ENCODE measurements at regions not wholly inside any gene's neighbourhood (a gene's known extent, or its start where the extent isn't known, plus 50 kb on each side); places are given as distances from the start of the nearest gene placed in this dataset.
A peak's percentile ranks its signal among the peaks of the same experiment; 100 is the strongest.
"Not testable (repeated sequence)": the region's sequence is repeated elsewhere in the genome, so short reads cannot be mapped to it uniquely, and the experiment has no call there.

DNA sequence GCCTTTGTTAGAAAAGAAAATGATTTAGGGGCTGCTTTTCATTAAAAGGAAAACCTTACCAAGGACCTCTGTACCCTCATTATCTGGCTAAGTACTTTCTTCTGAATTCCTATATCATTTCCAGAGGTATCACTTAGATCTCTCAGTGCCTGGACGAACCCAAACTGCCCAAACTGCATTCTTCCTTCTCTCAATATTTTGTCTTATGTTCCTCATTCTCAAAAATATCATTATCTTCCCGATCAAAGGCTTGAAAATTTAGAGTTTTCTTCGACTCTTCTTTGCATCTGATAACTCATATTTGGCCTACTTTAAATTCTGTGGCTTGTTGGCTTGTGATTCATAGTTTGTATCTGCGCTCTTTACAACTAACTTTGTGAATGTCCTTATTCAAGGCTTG, 136.7 kb upstream of the TAF11L2 start:
- intact Hi-C loops (cut with DNase I): no loop called here
- no peak for DNase-seq (ENCODE audit: low spot score)

- intact Hi-C loops (cut with DNase I): no loop called here
- no peak for DNase-seq (ENCODE audit: low spot score)
Observed at GRCh38 chr5:17364987-17365810, 132.8 kb upstream of the TAF11L2 start.

DNA sequence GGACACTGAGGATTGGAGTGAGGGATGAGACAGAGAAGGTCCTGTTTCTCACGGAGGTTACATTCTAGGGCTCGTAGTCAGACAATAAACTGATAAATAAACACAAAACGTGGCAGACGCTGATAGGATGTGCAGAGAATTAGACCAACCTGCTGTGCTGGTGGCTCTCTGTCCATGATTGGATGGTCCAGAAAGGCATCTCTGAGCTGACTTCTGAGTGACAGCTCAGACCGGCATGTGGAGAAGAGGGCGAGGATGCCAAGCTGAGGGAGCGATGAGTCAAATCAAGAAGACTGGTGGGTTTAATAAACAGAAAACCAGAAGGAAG, 132.3 kb upstream of the TAF11L2 start:
- DNase-seq (ENCODE audit: low spot score): no peak
- intact Hi-C loops (cut with DNase I): no loop called here

- no peak for DNase-seq (ENCODE audit: low spot score)
- intact Hi-C loops (cut with DNase I): no loop called here
Observed at GRCh38 chr5:17367256-17367840, 130.7 kb upstream of the TAF11L2 start.

DNA sequence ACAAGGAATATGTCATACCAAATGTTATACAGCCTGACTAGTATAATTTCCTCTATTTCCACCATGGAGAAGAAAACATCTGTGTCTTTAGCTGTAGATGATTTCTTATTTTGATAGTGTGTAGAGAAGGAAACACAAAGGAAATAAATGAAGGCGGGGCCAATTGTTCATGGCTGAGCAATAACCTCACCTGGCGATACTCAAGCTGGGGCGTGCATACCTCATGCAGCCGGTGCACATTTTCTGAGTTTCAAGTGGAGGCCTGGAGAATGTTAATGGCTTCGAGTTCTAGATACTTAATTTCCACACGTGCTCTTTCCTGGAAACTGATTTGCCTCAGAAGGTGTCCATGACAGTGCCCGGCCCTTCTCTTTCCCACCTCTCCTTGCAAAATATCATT, 127.4 kb upstream of the TAF11L2 start:
- DNase-seq (ENCODE audit: low spot score): no peak

DNA sequence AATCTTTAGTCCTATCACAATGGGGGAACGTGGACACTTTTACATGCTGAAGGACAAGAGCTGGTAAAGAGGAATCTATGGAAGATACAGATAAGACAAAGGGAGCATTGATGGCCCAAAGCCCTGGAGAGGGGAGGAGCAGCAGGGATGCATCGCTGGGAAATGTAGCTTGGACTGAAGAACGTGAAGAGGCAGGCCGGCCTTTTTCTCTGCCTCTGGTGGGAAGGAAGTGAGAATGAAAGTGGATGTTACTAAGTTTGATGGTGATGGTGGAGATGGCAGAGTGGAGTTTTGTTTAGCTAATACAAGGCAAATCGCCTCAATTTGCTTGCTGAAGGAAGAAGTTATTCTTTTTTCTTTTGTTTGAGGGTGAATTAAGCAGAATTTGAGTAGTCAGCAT, 124.6 kb upstream of the TAF11L2 start:
- intact Hi-C loops (cut with DNase I): no loop called here
- no peak for DNase-seq (ENCODE audit: low spot score)

More for the DNA sequence above, 127.4 kb upstream of the TAF11L2 start:
- intact Hi-C loops (cut with DNase I): no loop called here

DNA sequence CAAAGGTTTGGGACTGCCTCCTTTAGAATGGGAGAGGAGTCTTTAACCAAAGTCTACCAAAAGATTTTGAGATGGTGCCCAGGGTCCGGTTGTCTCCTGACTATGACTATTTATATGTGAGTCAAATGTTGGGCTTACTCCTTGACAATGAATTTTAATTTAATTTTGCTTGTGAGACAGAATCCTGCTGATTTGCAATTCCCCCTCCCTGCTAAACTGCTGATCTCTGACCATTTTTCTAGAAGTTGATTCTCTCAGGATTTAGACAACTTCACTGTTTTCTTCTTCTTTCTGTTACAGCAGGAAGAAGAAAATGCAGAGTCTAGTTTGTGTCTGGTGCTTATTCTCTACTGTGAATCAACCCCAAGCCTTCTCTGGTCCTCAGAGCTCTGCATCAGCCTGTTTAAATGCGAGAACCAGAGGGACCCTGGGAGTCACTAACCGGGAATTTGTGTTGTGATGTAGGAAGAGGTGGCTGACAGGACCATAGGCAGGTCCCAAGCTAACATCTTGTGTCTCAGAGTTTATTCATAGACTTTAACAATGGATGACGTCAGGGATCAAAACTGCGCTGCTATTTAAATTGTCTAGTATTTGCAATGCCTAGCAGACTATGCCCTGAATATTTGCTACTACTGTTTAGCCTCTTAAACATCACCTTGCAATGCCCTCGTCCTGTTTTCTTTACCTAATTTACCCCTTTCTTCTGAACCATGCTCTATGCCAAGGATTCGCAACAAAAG, 124.0 kb upstream of the TAF11L2 start:
- intact Hi-C loops (cut with DNase I): no loop called here
- DNase-seq (ENCODE audit: low spot score): no peak

DNA sequence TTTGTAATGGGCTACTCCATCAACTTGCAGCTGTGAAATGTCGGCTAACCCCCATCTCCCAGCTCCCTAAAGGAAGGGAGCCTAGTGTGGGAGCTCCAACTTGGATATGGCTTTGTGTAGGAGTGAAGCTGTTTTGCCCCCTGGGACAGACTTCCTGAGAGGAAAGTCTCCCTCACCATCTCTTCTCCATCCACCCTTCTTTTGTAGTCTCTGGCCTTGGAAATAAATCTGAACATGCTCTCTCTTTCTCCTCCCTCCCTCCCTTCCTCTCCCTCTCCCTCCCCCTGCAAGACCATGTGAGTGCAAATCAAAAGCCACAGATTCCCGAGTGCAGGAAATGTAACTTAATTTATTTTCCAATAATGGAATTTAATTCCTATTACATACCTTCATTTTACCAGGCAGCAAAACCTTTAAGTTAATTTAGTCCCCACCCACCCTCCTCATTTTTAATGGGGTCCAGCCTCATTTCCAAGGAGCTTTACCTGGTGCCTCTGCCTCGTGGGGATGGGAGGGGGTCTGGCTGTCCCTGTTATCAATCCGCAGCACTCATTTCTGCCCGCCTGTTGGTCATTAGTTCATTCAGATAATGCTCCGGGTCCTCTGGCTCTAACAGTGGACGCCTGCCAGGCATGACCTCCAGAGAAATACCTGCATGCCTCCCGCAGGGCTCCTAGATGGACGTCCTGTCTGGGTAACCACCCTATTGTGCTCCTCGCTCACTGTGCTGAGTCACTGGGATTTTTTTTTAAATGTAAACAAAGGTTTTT, 122.9 kb upstream of the TAF11L2 start:
- intact Hi-C loops (cut with DNase I): no loop called here
- DNase-seq (ENCODE audit: low spot score): no peak

GRCh38 chr5:17375886-17376285, 122.1 kb upstream of the TAF11L2 start:
- DNase-seq (ENCODE audit: low spot score); intact Hi-C loops (cut with DNase I): not testable (repeated sequence)

DNA sequence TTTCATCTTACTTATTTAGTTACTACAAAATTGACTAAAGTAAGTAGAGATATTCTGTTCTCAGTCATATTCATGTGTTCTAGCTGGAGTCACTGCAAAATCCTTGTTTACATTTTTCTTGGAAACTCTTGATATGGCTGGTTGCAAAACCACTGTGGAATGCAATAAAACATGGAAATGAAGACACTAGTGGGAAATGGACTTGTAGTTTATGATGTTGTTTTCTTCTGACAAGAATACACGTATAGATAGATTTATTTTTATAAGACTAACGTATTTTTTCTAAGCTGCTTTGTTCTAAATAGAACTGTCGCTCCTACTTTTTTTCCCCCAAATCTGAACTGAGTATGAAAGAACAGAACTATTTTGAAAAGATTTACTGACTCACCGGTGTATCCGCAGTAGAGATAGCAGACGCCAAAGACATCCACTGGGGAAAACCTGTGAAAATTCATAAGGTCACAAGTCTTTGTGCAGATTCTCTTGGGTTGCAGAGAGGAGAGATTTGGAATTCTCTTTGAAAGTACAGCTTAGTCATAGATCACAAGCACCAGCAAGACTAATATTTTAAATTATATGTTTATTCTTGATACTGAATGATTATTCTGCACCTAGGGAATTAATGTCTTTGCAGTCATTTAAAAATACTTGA, 119.6 kb upstream of the TAF11L2 start:
- no peak for DNase-seq (ENCODE audit: low spot score)
- intact Hi-C loops (cut with DNase I): no loop called here

GRCh38 chr5:17379100-17379951, 118.7 kb upstream of the TAF11L2 start:
- DNase-seq (ENCODE audit: low spot score): no peak
- intact Hi-C loops (cut with DNase I): no loop called here

- DNase-seq (ENCODE audit: low spot score): peak; percentile 78
- intact Hi-C loops (cut with DNase I): no loop called here
Observed at GRCh38 chr5:17381932-17382331, 116.1 kb upstream of the TAF11L2 start.

- intact Hi-C loops (cut with DNase I): no loop called here
Observed at GRCh38 chr5:17383526-17383925, 114.5 kb upstream of the TAF11L2 start.

DNA sequence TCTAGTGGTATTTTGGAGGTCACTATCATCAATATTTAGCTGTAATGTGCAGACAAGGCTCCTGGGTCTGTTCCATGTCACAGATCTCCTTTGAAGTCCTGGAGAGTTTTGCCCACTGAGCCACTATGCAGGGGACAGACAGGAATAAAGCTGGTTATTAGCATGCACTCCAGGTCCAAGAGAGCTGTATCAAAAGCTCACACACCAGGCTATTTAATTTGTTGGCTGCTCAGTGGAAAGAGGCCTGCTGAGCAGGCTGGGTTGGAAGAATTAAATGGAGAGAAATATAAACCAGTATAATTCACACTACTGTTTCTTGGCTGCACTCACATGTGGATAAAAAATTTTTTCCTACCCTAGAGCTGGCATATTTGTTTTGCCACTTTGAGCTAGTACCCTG, 113.8 kb upstream of the TAF11L2 start:
- DNase-seq (ENCODE audit: low spot score): no peak

More at GRCh38 chr5:17383526-17383925, 114.5 kb upstream of the TAF11L2 start:
- DNase-seq (ENCODE audit: low spot score): no peak

GRCh38 chr5:17388717-17389116, 109.3 kb upstream of the TAF11L2 start:
- no peak for DNase-seq (ENCODE audit: low spot score)
- intact Hi-C loops (cut with DNase I): no loop called here

More for the DNA sequence above, 113.8 kb upstream of the TAF11L2 start:
- intact Hi-C loops (cut with DNase I): no loop called here

DNA sequence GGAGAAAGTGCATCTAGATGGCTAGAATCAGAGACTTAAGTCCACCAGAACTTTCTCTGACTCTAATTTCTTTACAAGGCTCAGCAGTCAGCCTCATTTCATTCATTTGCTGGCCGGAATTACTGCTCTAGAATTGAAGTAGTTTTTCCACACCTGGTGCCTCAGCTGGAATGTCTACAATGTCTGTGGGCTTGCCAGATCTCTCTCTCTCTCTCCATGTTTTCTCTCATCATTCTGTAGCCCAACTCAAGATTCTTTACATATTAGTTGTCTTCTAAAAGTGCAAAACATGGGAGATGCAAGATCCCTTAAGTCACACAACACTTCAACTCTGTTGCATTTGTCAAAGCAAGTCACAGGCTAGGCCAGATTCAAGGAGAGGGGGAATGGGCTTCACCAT, 103.9 kb upstream of the TAF11L2 start:
- intact Hi-C loops (cut with DNase I): no loop called here
- DNase-seq (ENCODE audit: low spot score): no peak

DNA sequence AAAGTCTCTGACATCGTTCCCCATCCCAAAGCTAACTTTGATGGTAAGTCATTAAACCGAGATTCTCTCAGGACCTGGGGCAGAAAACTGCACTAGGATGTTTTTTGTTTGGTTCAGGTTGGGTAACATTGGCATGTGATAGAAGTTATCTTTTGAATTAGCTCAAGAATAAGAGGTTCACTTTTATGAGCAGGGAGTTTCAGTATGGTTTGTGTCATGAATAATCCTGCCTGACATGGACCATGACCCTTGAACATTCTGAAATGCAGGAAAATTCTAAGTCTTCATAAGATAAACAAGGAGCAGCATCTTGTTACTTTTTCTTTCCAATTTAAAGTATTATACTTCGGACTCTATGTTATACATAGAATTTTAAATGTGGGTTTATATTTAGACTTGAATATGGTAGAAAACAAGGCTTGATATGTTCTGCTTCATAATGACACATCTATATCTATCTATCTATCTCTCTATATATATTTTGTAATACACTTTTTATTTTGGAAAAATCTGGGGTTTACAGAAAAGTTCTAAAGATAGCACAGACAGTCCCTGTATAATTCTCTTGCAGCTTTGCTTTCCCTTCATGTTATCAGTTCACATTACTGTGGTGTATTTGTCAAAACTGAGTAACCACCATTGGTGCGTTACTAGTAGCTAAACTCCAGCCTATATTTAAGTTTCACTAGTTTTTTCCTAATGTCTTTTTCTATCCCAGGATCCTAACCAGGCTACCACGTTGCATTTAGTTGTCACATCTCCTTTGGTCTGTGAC, 102.7 kb upstream of the TAF11L2 start:
- intact Hi-C loops (cut with DNase I): no loop called here
- no peak for DNase-seq (ENCODE audit: low spot score)

DNA sequence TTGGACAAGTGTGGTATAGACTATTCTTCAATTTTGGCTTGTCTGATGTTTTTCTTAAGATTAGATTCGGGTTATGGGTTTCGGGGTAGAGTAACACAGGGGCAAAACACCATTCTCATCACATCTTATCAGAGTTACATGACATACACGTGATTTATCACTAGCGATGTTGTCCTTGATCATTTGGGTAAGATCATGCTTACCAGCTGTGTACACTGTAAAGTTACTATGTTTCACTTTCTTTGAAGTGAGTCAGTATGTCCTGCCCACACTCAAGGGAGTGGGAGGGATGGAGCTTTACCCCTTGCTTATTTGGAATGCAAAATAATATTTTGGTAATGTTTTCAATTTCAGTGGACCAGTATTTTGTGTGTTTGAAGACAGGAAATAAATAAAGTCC, 101.8 kb upstream of the TAF11L2 start:
- no peak for DNase-seq (ENCODE audit: low spot score)
- intact Hi-C loops (cut with DNase I): no loop called here

Data from cardiac septum (tissue), 1 donor.